Pulmonary artery endothelial cell (primary cell): ENCODE measurements at regions not wholly inside any gene's neighbourhood (a gene's known extent, or its start where the extent isn't known, plus 50 kb on each side); places are given as distances from the start of the nearest gene placed in this dataset.
A peak's percentile ranks its signal among the peaks of the same experiment; 100 is the strongest.
"Not testable (repeated sequence)": the region's sequence is repeated elsewhere in the genome, so short reads cannot be mapped to it uniquely, and the experiment has no call there.

Experiments
- DNase-seq: peaks from one replicate; pipeline ENCODE4 v3.0.0-alpha.2; 2011; ENCODE audit warnings: low read depth, low spot score

- not testable (repeated sequence) for DNase-seq
These were observed 377.2 kb upstream of the SASH1 start for GRCh38 chr6:147965448-147965847.

GRCh38 chr6:147970970-147971369 is 371.7 kb upstream of the SASH1 start:
- DNase-seq = no peak

GRCh38 chr6:147972448-147972847 is 370.2 kb upstream of the SASH1 start:
- no peak for DNase-seq

GRCh38 chr6:147973806-147974205 is 368.8 kb upstream of the SASH1 start:
- no peak for DNase-seq

- no peak for DNase-seq
These were observed 368.3 kb upstream of the SASH1 start for GRCh38 chr6:147974376-147974775.

- DNase-seq = no peak
These were observed 364.7 kb upstream of the SASH1 start for GRCh38 chr6:147977851-147978465.

- no peak for DNase-seq
These were observed 362.7 kb upstream of the SASH1 start for GRCh38 chr6:147979966-147980365.

- DNase-seq = no peak
These were observed 358.9 kb upstream of the SASH1 start for GRCh38 chr6:147983581-147984366.

- no peak for DNase-seq
These were observed 355.8 kb upstream of the SASH1 start for GRCh38 chr6:147986846-147987245.

GRCh38 chr6:147990159-147990558 is 352.5 kb upstream of the SASH1 start:
- DNase-seq = no peak

- DNase-seq = no peak
These were observed 350.7 kb upstream of the SASH1 start for GRCh38 chr6:147991961-147992360.

GRCh38 chr6:147999001-147999540 is 343.6 kb upstream of the SASH1 start:
- DNase-seq = no peak

- DNase-seq = no peak
These were observed 340.6 kb upstream of the SASH1 start for GRCh38 chr6:148001844-148002642.

GRCh38 chr6:148004651-148005050 is 338.0 kb upstream of the SASH1 start:
- DNase-seq = no peak

- DNase-seq = no peak
These were observed 336.8 kb upstream of the SASH1 start for GRCh38 chr6:148005806-148006205.

- DNase-seq = not testable (repeated sequence)
These were observed 332.1 kb upstream of the SASH1 start for GRCh38 chr6:148010516-148010915.

- DNase-seq = no peak
These were observed 326.6 kb upstream of the SASH1 start for GRCh38 chr6:148016013-148016412.

GRCh38 chr6:148021165-148021564 is 321.5 kb upstream of the SASH1 start:
- DNase-seq = peak; percentile 83

- DNase-seq = peak; percentile 48
These were observed 320.9 kb upstream of the SASH1 start for GRCh38 chr6:148021699-148022098.

- not testable (repeated sequence) for DNase-seq
These were observed 320.4 kb upstream of the SASH1 start for GRCh38 chr6:148022279-148022678.

- DNase-seq = no peak
These were observed 315.4 kb upstream of the SASH1 start for GRCh38 chr6:148027201-148027600.

- DNase-seq = no peak
These were observed 306.7 kb upstream of the SASH1 start for GRCh38 chr6:148035806-148036390.
